Gastrocnemius medialis (tissue), 4 donors: ENCODE measurements at regions not wholly inside any gene's neighbourhood (a gene's known extent, or its start where the extent isn't known, plus 50 kb on each side); places are given as distances from the start of the nearest gene placed in this dataset.

ENCODE experiments used
- CTCF ChIP-seq, 5 experiments: fragments of 450-650 bp in 3 of 5; fragments of 200-600 bp in 2 of 5; sonication (generic) in 2 of 5; IDR thresholded peaks in 4 of 5; conservative IDR thresholded peaks in 1 of 5; 1 replicate in 4 of 5; 2 replicates in 1 of 5; pipeline ENCODE4 v1.5.1; 2016 to 2019; ENCODE audit warnings: antibody characterized with exemption in 5 of 5, mild to moderate bottlenecking in 3 of 5, moderate library complexity in 3 of 5
- POLR2A ChIP-seq, 2 donors: fragments of 450-650 bp; IDR thresholded peaks; one replicate each; pipeline ENCODE4 v1.6.1; 2017; ENCODE audit warnings: antibody characterized with exemption in 2 of 2, mild to moderate bottlenecking in 2 of 2, moderate library complexity in 2 of 2

DNA sequence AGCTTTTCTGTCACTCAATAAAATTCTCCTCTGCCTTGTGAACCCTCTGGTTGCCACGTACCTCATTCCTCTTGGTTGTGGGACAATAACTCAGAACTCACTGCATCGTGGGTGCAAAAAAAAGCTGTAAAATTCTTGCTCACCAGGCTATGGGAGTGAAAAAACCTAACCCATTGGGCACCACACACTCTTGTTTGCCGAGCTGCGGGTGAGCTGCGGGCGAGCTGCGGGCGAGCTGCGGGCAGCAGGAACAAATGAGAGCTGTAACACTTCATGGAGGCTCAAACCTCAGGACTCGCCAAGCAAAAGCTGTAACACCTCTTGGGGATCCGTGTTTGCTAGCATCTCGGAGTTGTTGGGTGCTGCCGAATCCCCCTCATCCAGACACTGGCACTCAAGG is 641.3 kb upstream of the CHRM3 start:
- TF ChIP-seq CTCF (IDR thresholded peaks at IDR 0.05 in 4 of 5, conservative IDR thresholded peaks at IDR 0.05 in 1 of 5), result no peak
- no peak for TF ChIP-seq POLR2A (IDR thresholded peaks at IDR 0.05)
